Activated T-cell treated with anti-CD3 and anti-CD28 coated beads for 24 hours (primary cell): ENCODE measurements at regions not wholly inside any gene's neighbourhood (a gene's known extent, or its start where the extent isn't known, plus 50 kb on each side); places are given as distances from the start of the nearest gene placed in this dataset.
"Not testable (repeated sequence)": the region's sequence is repeated elsewhere in the genome, so short reads cannot be mapped to it uniquely, and the experiment has no call there.

Source experiments
- DNase-seq: peaks from one replicate; pipeline ENCODE4 v3.0.0-alpha.2; 2020; ENCODE audit warnings: low read depth

GRCh38 chr4:115470763-115471162 lies 357.3 kb upstream of the NDST4 start:
- DNase-seq = no peak

GRCh38 chr4:115459301-115459700 lies 345.9 kb upstream of the NDST4 start:
- DNase-seq = not testable (repeated sequence)

- DNase-seq = no peak
Observed at GRCh38 chr4:115456231-115456630, 342.8 kb upstream of the NDST4 start.

GRCh38 chr4:115454228-115454627 lies 340.8 kb upstream of the NDST4 start:
- no peak for DNase-seq

- no peak for DNase-seq
Observed at GRCh38 chr4:115453416-115453815, 340.0 kb upstream of the NDST4 start.

- not testable (repeated sequence) for DNase-seq
Observed at GRCh38 chr4:115452229-115452628, 338.8 kb upstream of the NDST4 start.

GRCh38 chr4:115437739-115438138 lies 324.3 kb upstream of the NDST4 start:
- DNase-seq = no peak

GRCh38 chr4:115433491-115433890 lies 320.1 kb upstream of the NDST4 start:
- no peak for DNase-seq

GRCh38 chr4:115430024-115430423 lies 316.6 kb upstream of the NDST4 start:
- DNase-seq = no peak

- DNase-seq = no peak
Observed at GRCh38 chr4:115428455-115428854, 315.0 kb upstream of the NDST4 start.

GRCh38 chr4:115424852-115425251 lies 311.4 kb upstream of the NDST4 start:
- DNase-seq = no peak

GRCh38 chr4:115418635-115419396 lies 305.4 kb upstream of the NDST4 start:
- no peak for DNase-seq

GRCh38 chr4:115396034-115396433 lies 282.6 kb upstream of the NDST4 start:
- DNase-seq = no peak

- DNase-seq = no peak
Observed at GRCh38 chr4:115376866-115377265, 263.4 kb upstream of the NDST4 start.

- no peak for DNase-seq
Observed at GRCh38 chr4:115374621-115375020, 261.2 kb upstream of the NDST4 start.

- no peak for DNase-seq
Observed at GRCh38 chr4:115370490-115370889, 257.1 kb upstream of the NDST4 start.

- DNase-seq = no peak
Observed at GRCh38 chr4:115370012-115370411, 256.6 kb upstream of the NDST4 start.

- no peak for DNase-seq
Observed at GRCh38 chr4:115366390-115366789, 253.0 kb upstream of the NDST4 start.

- DNase-seq = no peak
Observed at GRCh38 chr4:115365185-115365584, 251.8 kb upstream of the NDST4 start.

- DNase-seq = no peak
Observed at GRCh38 chr4:115361781-115362180, 248.4 kb upstream of the NDST4 start.

- no peak for DNase-seq
Observed at GRCh38 chr4:115360431-115360830, 247.0 kb upstream of the NDST4 start.

- DNase-seq = no peak
Observed at GRCh38 chr4:115357776-115358175, 244.4 kb upstream of the NDST4 start.

- no peak for DNase-seq
Observed at GRCh38 chr4:115356176-115356575, 242.8 kb upstream of the NDST4 start.

GRCh38 chr4:115355329-115355728 lies 241.9 kb upstream of the NDST4 start:
- DNase-seq = no peak
